GM23248 (cell line): ENCODE measurements at regions not wholly inside any gene's neighbourhood (a gene's known extent, or its start where the extent isn't known, plus 50 kb on each side); places are given as distances from the start of the nearest gene placed in this dataset.

Source experiments
- DNase-seq: peaks from one replicate; pipeline ENCODE4 v3.0.0-alpha.2; 2015
- H2AFZ ChIP-seq: fragments of 200-600 bp; sonication (generic); 2 replicates; pipeline ENCODE4 v1.6.1; 2016; ENCODE audit warnings: antibody characterized with exemption
- H3F3A ChIP-seq: fragments of 200-600 bp; sonication (generic); 2 replicates; pipeline ENCODE4 v1.6.1; 2016; ENCODE audit warnings: mild to moderate bottlenecking, antibody characterized with exemption, mixed run types; ENCODE audit not compliant: insufficient read depth
- H3K27ac ChIP-seq: fragments of 200-600 bp; sonication (generic); 2 replicates; pipeline ENCODE4 v1.5.1; 2016; ENCODE audit warnings: mild to moderate bottlenecking
- H3K27me3 ChIP-seq: fragments of 200-600 bp; sonication (generic); replicated peaks from 2 replicates; pipeline ENCODE4 v1.6.1; 2016; ENCODE audit warnings: mild to moderate bottlenecking; ENCODE audit not compliant: insufficient read depth
- H3K36me3 ChIP-seq: fragments of 200-600 bp; sonication (generic); 2 replicates; pipeline ENCODE4 v1.6.1; 2016; ENCODE audit warnings: low read depth, mild to moderate bottlenecking
- H3K4me1 ChIP-seq: fragments of 200-600 bp; sonication (generic); 2 replicates; pipeline ENCODE4 v1.6.1; 2016; ENCODE audit warnings: mild to moderate bottlenecking; ENCODE audit not compliant: insufficient read depth
- H3K4me2 ChIP-seq: fragments of 200-600 bp; sonication (generic); one replicate; pipeline ENCODE4 v1.6.1; 2016; ENCODE audit warnings: mild to moderate bottlenecking; ENCODE audit not compliant: unreplicated experiment
- H3K4me3 ChIP-seq: fragments of 200-600 bp; sonication (generic); 2 replicates; pipeline ENCODE4 v1.5.1; 2016; ENCODE audit warnings: mild to moderate bottlenecking
- H3K79me2 ChIP-seq: fragments of 200-600 bp; sonication (generic); 2 replicates; pipeline ENCODE4 v1.6.1; 2016; ENCODE audit warnings: mild to moderate bottlenecking; ENCODE audit not compliant: insufficient read depth
- H3K9ac ChIP-seq: fragments of 200-600 bp; sonication (generic); 2 replicates; pipeline ENCODE4 v1.6.1; 2016; ENCODE audit warnings: mild to moderate bottlenecking
- H3K9me2 ChIP-seq: fragments of 200-600 bp; sonication (generic); 2 replicates; pipeline ENCODE4 v1.6.1; 2016; ENCODE audit warnings: mixed run types, mild to moderate bottlenecking, moderate library complexity; ENCODE audit not compliant: insufficient read depth
- H3K9me3 ChIP-seq: fragments of 200-600 bp; sonication (generic); one replicate; pipeline ENCODE4 v1.6.1; 2017; ENCODE audit warnings: low read depth
- H4K20me1 ChIP-seq: fragments of 200-600 bp; sonication (generic); 2 replicates; pipeline ENCODE4 v1.6.0; 2016; ENCODE audit not compliant: insufficient read depth
- EZH2 ChIP-seq: fragments of 200-600 bp; sonication (generic); IDR thresholded peaks from 2 replicates; pipeline ENCODE4 v1.6.1; 2018; ENCODE audit warnings: antibody characterized with exemption, mild to moderate bottlenecking; ENCODE audit not compliant: insufficient read depth, poor library complexity, severe bottlenecking
- EZH2phosphoT487 ChIP-seq: fragments of 200-600 bp; sonication (generic); IDR thresholded peaks from 2 replicates; pipeline ENCODE4 v1.6.1; 2018; ENCODE audit warnings: antibody characterized with exemption, moderate library complexity, mild to moderate bottlenecking, low read depth; ENCODE audit not compliant: insufficient read depth
- WGBS, 2 experiments: methylation state at CpG; one replicate each; pipeline ENCODE4 v1.1.6; 2015 to 2017; ENCODE audit warnings: low lambda C conversion rate in 2 of 2, low coverage in 1 of 2; ENCODE audit errors: missing lambda C conversion rate in 2 of 2; 5-methylcytosine and 5-hydroxymethylcytosine counted together
- in situ Hi-C: fragments of 300-500 bp; cut with MboI; formaldehyde crosslinking; loops from 2 replicates; pipeline ENCODE4 v1.15.0; 2020

- in situ Hi-C loops, result no loop called here
- peaks cover 22% of the 10 kb centered on the region for H3K4me1 ChIP-seq
- no peak overlapping the region for H3K4me2 ChIP-seq
- no peaks in the 10 kb centered on the region for H4K20me1 ChIP-seq
- peak overlapping the region; percentile 19; the same call in 1 of the 2 replicates for H3K27ac ChIP-seq
- H3K9me2 ChIP-seq, result no peaks in the 10 kb centered on the region
- no peak overlapping the region for H3K9ac ChIP-seq
- H3K79me2 ChIP-seq, result no peaks in the 10 kb centered on the region
- no peaks in the 10 kb centered on the region for H3K27me3 ChIP-seq
- TF ChIP-seq EZH2phosphoT487, result no peak
- no peak for TF ChIP-seq EZH2
- DNase-seq, result peak; percentile 22
- no peak overlapping the region for H3K4me3 ChIP-seq
- H3K36me3 ChIP-seq, result no peaks in the 10 kb centered on the region
- H3K9me3 ChIP-seq, result no peaks in the 10 kb centered on the region
- no peak overlapping the region for H2AFZ ChIP-seq
- WGBS, 2 experiments, result 29 to 31% methylated on average over 3 of the region's 3 CpGs
- H3F3A ChIP-seq, result peaks cover 11% of the 10 kb centered on the region
These were observed 75.7 kb upstream of the TEX13D start for GRCh38 chrX:124256629-124257380.

- no peak overlapping the region for H2AFZ ChIP-seq
- H3K27ac ChIP-seq, result no peak overlapping the region
- no peak overlapping the region for H3K9ac ChIP-seq
- H3F3A ChIP-seq, result peaks cover 11% of the 10 kb centered on the region
- no peaks in the 10 kb centered on the region for H3K27me3 ChIP-seq
- 17% methylated on average over 5 of the region's 5 CpGs for WGBS, 2 experiments
- H3K79me2 ChIP-seq, result no peaks in the 10 kb centered on the region
- no peak overlapping the region for H3K4me3 ChIP-seq
- no peaks in the 10 kb centered on the region for H3K36me3 ChIP-seq
- H3K4me2 ChIP-seq, result no peak overlapping the region
- no peak for TF ChIP-seq EZH2
- no peak for TF ChIP-seq EZH2phosphoT487
- H3K4me1 ChIP-seq, result peaks cover 22% of the 10 kb centered on the region
- no peaks in the 10 kb centered on the region for H3K9me3 ChIP-seq
- no peaks in the 10 kb centered on the region for H4K20me1 ChIP-seq
- in situ Hi-C loops, result no loop called here
- H3K9me2 ChIP-seq, result no peaks in the 10 kb centered on the region
- peak; percentile 46 for DNase-seq
These were observed 74.3 kb upstream of the TEX13D start for GRCh38 chrX:124257924-124258702.

- no peaks in the 10 kb centered on the region for H3K36me3 ChIP-seq
- TF ChIP-seq EZH2, result no peak
- no peak for TF ChIP-seq EZH2phosphoT487
- H3K4me2 ChIP-seq, result no peak overlapping the region
- peaks cover 2% of the 10 kb centered on the region for H3F3A ChIP-seq
- H3K9ac ChIP-seq, result no peak overlapping the region
- DNase-seq, result no peak
- H4K20me1 ChIP-seq, result no peaks in the 10 kb centered on the region
- H3K9me3 ChIP-seq, result no peaks in the 10 kb centered on the region
- no peak overlapping the region for H2AFZ ChIP-seq
- WGBS, 2 experiments, result 41 to 62% methylated on average over 2 of the region's 2 CpGs
- H3K79me2 ChIP-seq, result no peaks in the 10 kb centered on the region
- no peak overlapping the region for H3K27ac ChIP-seq
- H3K27me3 ChIP-seq, result no peaks in the 10 kb centered on the region
- in situ Hi-C loops, result no loop called here
- no peaks in the 10 kb centered on the region for H3K9me2 ChIP-seq
- H3K4me3 ChIP-seq, result no peak overlapping the region
- H3K4me1 ChIP-seq, result peaks cover 14% of the 10 kb centered on the region
These were observed 71.6 kb upstream of the TEX13D start for GRCh38 chrX:124260845-124261244.

- no peak for DNase-seq
- Histone ChIP-seq H3K9me2 (no peaks in the 10 kb centered on the region), H3K79me2 (no peaks in the 10 kb centered on the region), H4K20me1 (no peaks in the 10 kb centered on the region), H3K27me3 (no peaks in the 10 kb centered on the region), H3K27ac (no peak overlapping the region), H3K36me3 (no peaks in the 10 kb centered on the region), H3K4me1 (no peaks in the 10 kb centered on the region), H2AFZ (no peak overlapping the region), H3K4me2 (no peak overlapping the region), H3K4me3 (no peak overlapping the region), H3K9me3 (no peaks in the 10 kb centered on the region), H3F3A (no peaks in the 10 kb centered on the region), H3K9ac (no peak overlapping the region)
- TF ChIP-seq EZH2phosphoT487, result no peak
- 78 to 84% methylated on average over 4 of the region's 4 CpGs for WGBS, 2 experiments
- in situ Hi-C loops, result no loop called here
These were observed 68.7 kb upstream of the TEX13D start for GRCh38 chrX:124263743-124264142.
